Activated naive CD4-positive, alpha-beta T cell treated with anti-CD3 and anti-CD28 coated beads, Interleukin-2, amount 50 U/mL, for 72 hours (primary cell): ENCODE measurements at regions not wholly inside any gene's neighbourhood (a gene's known extent, or its start where the extent isn't known, plus 50 kb on each side); places are given as distances from the start of the nearest gene placed in this dataset.
"Not testable (repeated sequence)": the region's sequence is repeated elsewhere in the genome, so short reads cannot be mapped to it uniquely, and the experiment has no call there.

ENCODE experiments used
- ATAC-seq, 2 donors: fragments of 150-1000 bp; cut with Tn5 transposase; 2 replicates each; pipeline ENCODE4 v1.10.0; 2021; ENCODE audit warnings: mild to moderate bottlenecking in 2 of 2, moderate library complexity in 2 of 2
- DNase-seq, 2 donors: peaks; one replicate each; pipeline ENCODE4 v3.0.0; 2021 to 2022; ENCODE audit warnings: low spot score in 2 of 2
- H3K27ac Mint-ChIP-seq, 2 donors: one replicate each; pipeline ENCODE4 v1.8.0; 2022; ENCODE audit warnings: mild to moderate bottlenecking in 2 of 2, mixed read lengths in 2 of 2
- H3K36me3 Mint-ChIP-seq, 2 donors: one replicate each; pipeline ENCODE4 v1.8.0; 2022; ENCODE audit warnings: mixed read lengths in 2 of 2
- H3K9me3 Mint-ChIP-seq, 2 donors: one replicate each; pipeline ENCODE4 v1.8.0; 2022; ENCODE audit warnings: mixed read lengths in 2 of 2

DNA sequence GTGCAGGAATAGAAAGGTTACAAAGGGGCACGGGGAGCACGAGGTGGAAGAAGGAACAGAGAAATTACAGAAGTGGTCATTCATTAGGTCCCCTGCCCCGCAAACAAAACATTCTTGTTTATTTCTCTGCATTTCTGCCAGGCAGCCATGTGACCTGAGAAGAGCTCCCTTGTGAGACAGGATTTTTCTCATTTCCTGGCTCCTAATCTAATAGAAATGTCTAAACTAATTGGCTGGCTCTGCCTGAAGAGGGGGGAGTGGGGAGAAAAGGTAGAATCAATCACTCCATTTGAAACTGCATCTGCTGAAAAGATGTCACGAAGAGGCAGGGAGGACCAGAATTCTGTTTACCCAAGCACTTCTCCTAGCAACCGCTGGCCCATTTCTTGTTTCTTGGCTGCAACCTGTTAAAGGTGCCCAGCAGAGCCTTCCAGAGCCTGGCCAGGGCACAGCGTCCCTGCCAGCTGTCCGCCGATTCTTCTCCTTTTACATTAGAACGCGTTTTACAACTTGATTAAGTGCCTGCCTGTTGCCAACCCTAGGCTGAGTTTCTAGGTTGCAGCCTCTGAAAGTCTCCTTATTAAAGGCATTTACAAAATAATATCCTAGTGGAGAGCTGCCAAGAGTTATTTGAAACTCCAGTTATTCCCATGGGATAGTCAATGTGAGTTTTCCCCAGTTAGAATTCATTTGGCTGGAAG, 1227.6 kb downstream of the TYW1 start:
- Mint-ChIP-seq H3K36me3 (no peaks in the 10 kb centered on the region), H3K9me3 (peaks cover 7 to 10% of the 10 kb centered on the region in 2 donors), H3K27ac (no peak overlapping the region)
- no peak for ATAC-seq
- no peak for DNase-seq

DNA sequence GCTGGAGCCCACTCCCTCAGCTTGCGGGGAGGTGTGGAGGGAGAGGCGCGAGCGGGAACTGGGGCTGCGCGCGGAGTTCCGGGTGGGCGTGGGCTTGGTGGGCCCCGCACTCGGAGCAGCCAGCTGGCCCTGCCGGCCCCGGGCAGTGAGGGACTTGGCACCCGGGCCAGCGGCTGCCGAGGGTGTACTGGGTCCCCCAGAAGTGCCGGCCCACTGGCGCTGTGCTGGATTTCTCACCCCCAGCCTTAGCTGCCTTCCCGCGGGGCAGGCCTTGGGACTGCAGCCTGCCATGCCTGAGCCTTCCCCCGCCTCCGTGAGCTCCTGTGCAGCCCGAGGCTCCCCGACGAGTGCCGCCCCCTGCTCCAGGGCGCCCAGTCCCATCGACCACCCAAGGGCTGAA, 1234.4 kb downstream of the TYW1 start:
- not testable (repeated sequence) for ATAC-seq, DNase-seq, H3K27ac Mint-ChIP-seq
- Mint-ChIP-seq H3K9me3 (peaks cover 20 to 27% of the 10 kb centered on the region in 2 donors), H3K36me3 (peaks cover 0 to 11% of the 10 kb centered on the region in 2 donors)

DNA sequence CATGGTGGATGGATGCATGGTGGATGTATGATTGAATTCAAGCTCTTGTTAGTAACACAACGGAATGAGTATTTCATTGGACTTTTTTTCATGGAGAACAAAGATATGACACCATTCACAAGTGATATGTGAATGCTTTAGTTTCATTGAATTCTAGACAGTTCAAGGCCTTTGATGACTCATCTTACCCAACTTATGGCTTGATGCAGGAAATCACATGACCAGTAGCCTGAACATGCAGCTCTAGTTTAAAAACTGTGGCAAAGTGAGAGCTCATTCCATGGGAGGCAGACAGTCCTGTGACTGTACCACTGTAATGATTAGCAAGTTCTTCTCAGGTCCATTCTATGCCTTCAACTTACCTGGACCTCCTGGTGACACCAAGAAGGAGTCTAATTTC, 1239.3 kb downstream of the TYW1 start:
- Mint-ChIP-seq H3K27ac (no peak overlapping the region), H3K9me3 (peaks cover 28% of the 10 kb centered on the region in 2 donors), H3K36me3 (peaks cover 0 to 19% of the 10 kb centered on the region in 2 donors)
- ATAC-seq (no peak), DNase-seq (no peak)

DNA sequence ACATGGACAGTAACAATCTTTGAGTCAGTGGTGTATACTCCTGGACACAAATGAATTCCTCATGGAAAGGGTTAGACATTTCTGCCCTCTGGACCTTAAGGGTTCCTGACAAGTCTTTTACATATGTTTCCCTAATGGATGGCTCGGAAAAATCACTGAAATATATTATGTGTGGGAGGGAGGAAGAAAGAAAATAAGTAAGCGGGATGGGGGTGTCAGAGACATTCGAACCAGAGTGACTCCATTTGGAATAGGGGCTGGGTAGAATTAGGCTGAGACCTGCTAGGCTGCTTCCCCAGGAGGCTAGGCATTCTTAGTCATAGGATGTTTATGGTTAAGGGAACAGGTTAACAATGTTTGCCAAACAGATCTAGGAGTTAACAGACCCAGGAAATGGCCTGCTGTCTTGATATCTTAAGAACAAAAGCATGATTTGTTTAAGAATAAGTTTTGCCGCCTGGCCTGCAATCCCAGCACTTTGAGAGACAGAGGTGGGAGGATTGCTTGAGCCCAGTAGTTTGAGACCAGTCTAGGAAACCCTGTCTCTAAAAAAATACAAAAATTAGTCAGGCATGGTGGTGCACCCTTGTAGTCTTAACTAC, 1241.7 kb downstream of the TYW1 start:
- ATAC-seq (no peak), DNase-seq (no peak)
- Mint-ChIP-seq H3K27ac (no peak overlapping the region), H3K36me3 (peaks cover 0 to 25% of the 10 kb centered on the region in 2 donors), H3K9me3 (peaks cover 35 to 41% of the 10 kb centered on the region in 2 donors)

DNA sequence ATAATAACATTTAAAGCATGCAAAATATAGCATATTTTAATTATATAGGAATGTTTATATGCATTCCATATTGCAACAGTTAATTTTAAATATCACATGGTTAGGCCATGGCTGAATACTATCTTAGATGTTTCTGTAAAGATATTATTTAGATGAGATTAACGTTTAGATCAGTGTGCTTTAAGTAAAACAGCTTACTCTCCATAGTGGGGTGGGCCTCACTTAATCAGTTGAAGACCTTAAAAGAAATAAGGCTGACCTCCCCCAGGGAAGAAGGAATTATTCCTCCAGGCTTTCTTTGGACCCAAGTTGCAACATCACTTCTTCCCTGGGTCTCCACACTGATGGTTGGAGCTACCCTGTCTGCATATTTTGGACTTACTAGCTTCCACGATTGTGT, 1246.5 kb downstream of the TYW1 start:
- peaks cover 0 to 13% of the 10 kb centered on the region in 2 donors for H3K36me3 Mint-ChIP-seq
- ATAC-seq (no peak), DNase-seq (no peak)
- H3K27ac Mint-ChIP-seq, result peak overlapping the region in 1 of 2 donors; percentile 46
- peaks cover 20 to 33% of the 10 kb centered on the region in 2 donors for H3K9me3 Mint-ChIP-seq

DNA sequence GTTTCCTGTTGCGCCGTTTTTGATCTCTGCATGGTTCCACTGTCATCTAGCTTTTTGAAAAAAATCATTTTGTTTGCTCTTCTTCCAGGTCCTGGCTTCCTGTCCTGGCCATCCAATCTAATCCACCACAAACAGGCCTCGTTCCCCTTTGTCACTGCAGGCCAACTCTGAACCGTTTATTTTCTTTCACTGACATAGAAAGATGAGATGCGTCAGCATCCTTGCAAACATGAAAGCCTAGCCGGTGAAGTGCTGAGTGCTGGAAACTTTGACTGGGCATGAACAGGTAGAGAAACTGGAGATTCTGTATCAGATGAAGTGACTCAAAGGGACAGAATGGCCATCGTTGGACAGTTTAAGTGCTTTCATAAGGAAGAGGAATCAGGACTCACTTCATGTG, 1247.8 kb downstream of the TYW1 start:
- ATAC-seq (no peak), DNase-seq (no peak)
- Mint-ChIP-seq H3K27ac (no peak overlapping the region), H3K9me3 (peaks cover 23 to 36% of the 10 kb centered on the region in 2 donors), H3K36me3 (peaks cover 4 to 16% of the 10 kb centered on the region in 2 donors)

DNA sequence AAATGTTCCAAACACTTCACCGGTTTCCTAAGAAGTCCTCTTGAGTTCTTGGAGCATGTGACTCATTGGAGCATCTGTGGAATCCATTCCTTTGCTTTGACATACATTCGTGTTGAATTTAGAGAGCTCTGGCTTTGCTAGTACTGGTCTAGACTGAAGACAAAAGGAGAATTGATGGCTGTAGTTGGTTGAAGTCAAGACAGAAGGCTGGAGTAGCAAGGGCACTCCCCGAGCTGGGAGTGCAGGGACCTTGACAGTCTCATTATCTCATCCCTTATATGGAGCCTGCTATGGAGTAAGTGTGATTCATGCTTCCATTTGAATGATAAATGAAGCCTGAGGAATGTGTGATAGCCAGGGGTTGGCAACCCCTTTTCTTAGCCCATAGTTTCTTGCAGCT, 1249.1 kb downstream of the TYW1 start:
- no peak for ATAC-seq
- H3K36me3 Mint-ChIP-seq, result peaks cover 10 to 20% of the 10 kb centered on the region in 2 donors
- no peak overlapping the region for H3K27ac Mint-ChIP-seq
- H3K9me3 Mint-ChIP-seq, result peaks cover 23 to 38% of the 10 kb centered on the region in 2 donors
- DNase-seq, result no peak

DNA sequence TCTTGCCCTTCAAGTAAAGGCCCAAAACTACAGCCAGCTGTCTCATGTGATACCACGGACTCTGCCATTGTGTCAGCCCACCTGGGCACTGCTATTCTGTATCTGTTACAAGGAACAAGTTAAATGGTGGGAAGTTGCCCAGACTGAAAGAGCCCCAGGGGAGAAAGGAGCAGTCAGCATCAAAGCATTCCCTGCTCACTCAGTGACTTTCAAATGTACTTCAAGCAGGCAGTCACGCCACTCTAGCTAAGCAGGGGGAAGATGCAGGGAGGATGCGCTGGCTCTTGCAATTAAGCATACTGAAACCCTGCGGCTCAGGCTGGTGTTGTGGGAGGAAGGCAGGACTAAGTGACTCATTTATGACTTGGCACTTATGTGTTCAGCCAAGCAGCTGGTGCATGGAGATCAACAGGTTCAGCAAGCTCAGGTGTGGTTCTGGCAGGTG, 1249.6 kb downstream of the TYW1 start:
- H3K27ac Mint-ChIP-seq, result no peak overlapping the region
- DNase-seq, result no peak

DNA sequence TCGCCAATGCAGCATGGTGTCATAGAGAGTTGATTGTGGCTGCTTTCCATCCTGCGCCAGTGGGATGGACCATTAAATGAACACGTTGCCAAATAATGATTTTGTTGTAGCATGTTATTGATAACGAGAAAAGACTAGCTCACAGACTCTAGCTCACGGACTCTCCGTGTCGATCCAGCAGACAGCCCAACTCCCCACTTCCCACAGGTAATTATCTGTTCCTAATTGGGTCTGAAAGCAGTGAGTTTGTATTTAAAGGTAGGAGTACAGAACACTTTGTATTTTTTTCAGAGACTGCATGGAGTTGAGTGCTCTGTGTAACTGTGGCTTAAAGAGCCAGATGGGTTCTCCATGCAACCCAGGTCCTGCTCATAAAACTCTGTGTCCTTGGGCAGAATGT, 1250.5 kb downstream of the TYW1 start:
- H3K9me3 Mint-ChIP-seq, result peaks cover 26 to 30% of the 10 kb centered on the region in 2 donors
- peaks cover 10 to 13% of the 10 kb centered on the region in 2 donors for H3K36me3 Mint-ChIP-seq
- ATAC-seq (no peak), DNase-seq (no peak)
- no peak overlapping the region for H3K27ac Mint-ChIP-seq

More for the DNA sequence above, 1249.6 kb downstream of the TYW1 start:
- H3K9me3 Mint-ChIP-seq, result peaks cover 23 to 34% of the 10 kb centered on the region in 2 donors
- no peak for ATAC-seq
- H3K36me3 Mint-ChIP-seq, result peaks cover 10 to 16% of the 10 kb centered on the region in 2 donors

DNA sequence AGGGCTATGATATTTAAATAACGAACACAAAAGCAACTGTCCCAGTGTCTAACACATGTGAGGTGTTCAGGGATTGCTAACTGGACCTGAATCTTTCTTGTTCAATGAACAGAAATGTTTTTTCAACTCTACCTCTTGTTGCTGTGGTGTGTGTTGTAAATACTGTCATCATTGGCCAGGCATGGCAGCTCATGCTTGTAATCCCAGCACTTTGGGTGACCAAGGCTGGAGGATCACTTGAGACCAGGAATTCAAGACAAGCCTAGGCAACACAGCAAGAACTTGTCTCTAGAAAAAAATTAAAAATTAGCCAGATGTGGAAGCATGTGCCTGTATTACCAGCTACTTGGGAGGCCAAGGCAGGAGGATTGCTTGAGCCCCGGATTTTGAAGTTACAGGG, 1250.9 kb downstream of the TYW1 start:
- ATAC-seq, result no peak
- DNase-seq, result no peak
- Mint-ChIP-seq H3K9me3 (peaks cover 23 to 25% of the 10 kb centered on the region in 2 donors), H3K36me3 (peaks cover 10 to 11% of the 10 kb centered on the region in 2 donors), H3K27ac (no peak overlapping the region)

DNA sequence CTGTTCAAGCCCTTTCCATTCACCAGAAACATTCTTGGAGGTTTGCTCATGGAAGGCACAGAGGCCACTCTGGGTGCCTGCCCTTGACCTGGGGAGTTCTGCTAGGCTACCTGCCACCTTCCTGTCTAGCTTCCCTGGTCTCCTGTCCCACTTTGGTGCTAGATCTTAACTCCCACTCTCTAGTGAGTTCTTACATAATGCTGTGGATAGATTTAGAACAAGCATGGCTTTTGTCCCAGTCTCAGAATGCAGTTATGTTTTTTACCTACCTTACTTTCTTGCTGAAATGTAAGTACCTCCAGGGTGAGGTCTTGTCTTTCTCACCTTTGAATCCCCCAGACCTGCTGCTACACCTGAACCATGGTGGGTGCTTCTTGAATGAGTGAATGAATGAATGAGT, 1252.3 kb downstream of the TYW1 start:
- peaks cover 9 to 10% of the 10 kb centered on the region in 2 donors for H3K36me3 Mint-ChIP-seq
- no peak for DNase-seq

DNA sequence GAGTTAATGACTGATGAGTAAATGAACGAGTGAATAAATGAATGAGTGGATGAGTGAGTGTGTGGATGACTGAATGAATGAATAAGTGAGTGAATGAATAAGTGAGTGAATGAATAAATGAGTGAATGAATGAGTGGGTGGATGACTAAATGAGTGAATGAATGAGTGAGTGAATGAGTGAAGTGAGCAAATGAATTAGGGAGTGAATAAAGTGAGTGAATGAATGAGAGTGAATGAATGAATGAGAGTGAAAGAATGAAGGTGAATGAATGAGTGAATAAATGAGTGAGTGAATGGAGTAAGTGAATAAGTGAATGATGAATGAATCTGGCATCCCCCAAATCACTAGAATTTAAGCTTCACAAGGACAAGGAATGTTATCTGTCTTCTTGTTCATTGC, 1253.0 kb downstream of the TYW1 start:
- DNase-seq (no peak), ATAC-seq (no peak)
- peaks cover 23 to 24% of the 10 kb centered on the region in 2 donors for H3K9me3 Mint-ChIP-seq
- no peak overlapping the region for H3K27ac Mint-ChIP-seq
- peaks cover 9 to 10% of the 10 kb centered on the region in 2 donors for H3K36me3 Mint-ChIP-seq

More for the DNA sequence above, 1252.3 kb downstream of the TYW1 start:
- peaks cover 21 to 24% of the 10 kb centered on the region in 2 donors for H3K9me3 Mint-ChIP-seq
- no peak overlapping the region for H3K27ac Mint-ChIP-seq
- ATAC-seq, result no peak

DNA sequence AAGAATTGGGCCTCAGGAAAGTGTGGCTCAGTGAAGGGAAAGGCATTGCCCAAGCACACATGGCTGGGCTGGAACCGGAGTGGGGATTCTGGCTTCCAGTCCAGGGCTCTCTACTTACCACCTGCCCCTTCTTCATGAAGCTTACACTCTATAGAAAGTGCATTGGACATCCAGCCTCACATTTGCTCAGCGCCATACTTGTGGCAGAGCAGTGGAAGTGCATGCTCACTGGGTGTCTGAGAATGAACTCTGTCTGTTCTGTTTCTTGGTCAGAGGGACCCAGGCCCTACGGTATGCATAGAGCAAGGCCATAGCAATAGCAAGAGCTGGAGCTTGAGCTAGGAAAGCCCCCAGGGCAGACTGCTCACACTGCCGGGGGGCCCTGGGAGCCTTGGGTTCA, 1253.5 kb downstream of the TYW1 start:
- no peak for ATAC-seq
- Mint-ChIP-seq H3K9me3 (peaks cover 22 to 24% of the 10 kb centered on the region in 2 donors), H3K36me3 (peaks cover 9 to 10% of the 10 kb centered on the region in 2 donors), H3K27ac (no peak overlapping the region)
- DNase-seq, result no peak

DNA sequence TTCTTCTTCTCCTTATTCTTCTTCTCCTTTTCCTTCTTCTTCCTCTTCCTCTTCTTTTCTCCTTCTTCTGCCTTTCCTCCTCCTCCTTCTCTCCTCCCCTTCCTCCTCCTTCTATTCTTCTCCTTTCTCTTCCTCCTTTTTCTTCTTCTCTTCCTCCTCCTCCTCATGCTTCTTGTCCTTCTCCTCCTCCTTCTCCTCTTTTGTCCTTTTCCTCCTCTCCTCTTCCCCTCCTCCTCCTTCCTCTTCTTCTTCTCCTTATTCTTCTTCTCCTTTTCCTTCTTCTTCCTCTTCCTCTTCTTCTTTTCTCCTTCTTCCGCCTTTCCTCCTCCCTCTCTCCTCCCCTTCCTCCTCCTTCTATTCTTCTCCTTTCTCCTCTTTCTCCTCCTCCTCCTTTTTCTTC, 1258.2 kb downstream of the TYW1 start:
- peaks cover 13 to 18% of the 10 kb centered on the region in 2 donors for H3K9me3 Mint-ChIP-seq
- H3K36me3 Mint-ChIP-seq, H3K27ac Mint-ChIP-seq, ATAC-seq, DNase-seq: not testable (repeated sequence)

DNA sequence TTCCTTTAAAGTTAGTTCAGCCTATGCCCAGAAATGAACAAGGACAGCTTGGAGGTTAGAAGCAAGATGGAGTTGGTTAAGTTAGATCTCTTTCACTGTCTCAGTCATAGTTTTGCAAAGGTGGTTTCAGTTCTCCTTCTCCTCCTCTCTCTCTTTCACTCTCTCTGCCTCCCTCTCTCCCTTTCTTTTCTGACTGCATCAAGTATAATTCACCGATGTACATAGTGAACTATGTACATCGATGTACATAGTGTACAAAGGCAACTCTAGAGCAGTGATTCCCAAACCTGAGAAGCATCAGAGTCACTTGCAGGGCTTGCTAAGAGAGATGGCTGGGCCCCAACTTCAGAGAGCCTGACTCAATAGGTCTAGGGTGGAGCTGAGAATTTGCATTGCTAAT, 1259.7 kb downstream of the TYW1 start:
- H3K9me3 Mint-ChIP-seq, result peaks cover 21 to 23% of the 10 kb centered on the region in 2 donors
- DNase-seq, result no peak

DNA sequence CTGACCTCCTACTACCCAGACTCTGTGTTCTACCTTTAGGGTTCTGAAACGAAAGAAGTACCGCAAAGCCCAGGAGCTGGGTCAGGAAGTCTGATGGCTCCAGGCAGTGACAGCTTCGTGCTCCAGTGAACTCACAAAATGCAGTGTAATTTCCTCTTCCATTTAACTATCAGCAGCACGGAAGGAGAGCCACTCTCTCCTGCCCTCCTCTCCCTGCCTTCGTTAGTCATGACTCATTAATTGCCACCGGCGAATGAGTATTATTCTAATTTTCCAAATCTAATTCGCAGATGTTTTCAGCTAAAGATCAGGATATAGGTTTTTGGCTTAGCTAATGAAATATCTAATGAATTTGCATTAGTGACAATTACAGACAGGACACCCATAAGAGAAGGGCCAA, 1262.0 kb downstream of the TYW1 start:
- DNase-seq (no peak), ATAC-seq (no peak)
- Mint-ChIP-seq H3K36me3 (peaks cover 0 to 22% of the 10 kb centered on the region in 2 donors), H3K9me3 (peaks cover 21 to 26% of the 10 kb centered on the region in 2 donors), H3K27ac (no peak overlapping the region)

More for the DNA sequence above, 1259.7 kb downstream of the TYW1 start:
- Mint-ChIP-seq H3K36me3 (peaks cover 0 to 18% of the 10 kb centered on the region in 2 donors), H3K27ac (no peak overlapping the region)
- no peak for ATAC-seq

DNA sequence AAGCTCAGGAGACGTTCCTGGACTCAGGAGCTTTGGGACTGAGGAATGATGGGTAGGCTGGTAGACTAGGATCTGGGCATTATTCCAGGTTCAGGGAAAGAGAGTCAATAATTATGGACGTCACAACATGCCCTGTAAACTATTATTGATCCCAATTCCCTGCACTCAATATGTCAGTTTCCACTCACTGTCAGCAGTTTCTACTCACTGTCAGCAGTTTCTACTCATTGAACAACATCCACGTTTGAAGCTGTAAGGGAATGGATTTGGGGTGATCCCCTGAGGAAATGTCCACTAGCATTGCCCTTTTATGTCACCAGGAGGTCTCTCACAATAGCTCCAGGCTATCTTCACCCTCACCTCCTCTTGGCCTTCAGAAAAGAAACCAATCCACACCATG, 1268.6 kb downstream of the TYW1 start:
- DNase-seq (no peak), ATAC-seq (no peak)
- Mint-ChIP-seq H3K9me3 (peaks cover 37 to 38% of the 10 kb centered on the region in 2 donors), H3K27ac (no peak overlapping the region), H3K36me3 (peaks cover 7 to 28% of the 10 kb centered on the region in 2 donors)
